GM12873 (cell line): ENCODE measurements at regions not wholly inside any gene's neighbourhood (a gene's known extent, or its start where the extent isn't known, plus 50 kb on each side); places are given as distances from the start of the nearest gene placed in this dataset.

ENCODE experiments used
- CTCF ChIP-seq: IDR thresholded peaks from 2 replicates; pipeline ENCODE4 v1.5.1; 2012; ENCODE audit warnings: low read depth, mild to moderate bottlenecking, moderate library complexity, low read length, control low read depth; ENCODE audit not compliant: insufficient read depth; ENCODE audit errors: missing control alignments

- no peak for TF ChIP-seq CTCF
Measured at GRCh38 chr16:8075271-8075670, 515.0 kb downstream of the TMEM114 start.

GRCh38 chr16:8070506-8070905, 519.8 kb downstream of the TMEM114 start:
- TF ChIP-seq CTCF = no peak

- TF ChIP-seq CTCF = no peak
Measured at GRCh38 chr16:8063159-8063558, 527.2 kb downstream of the TMEM114 start.

GRCh38 chr16:8062677-8063076, 527.6 kb downstream of the TMEM114 start:
- no peak for TF ChIP-seq CTCF

GRCh38 chr16:8055761-8056160, 534.5 kb downstream of the TMEM114 start:
- TF ChIP-seq CTCF = no peak

GRCh38 chr16:8053437-8053836, 536.9 kb downstream of the TMEM114 start:
- no peak for TF ChIP-seq CTCF

GRCh38 chr16:8048433-8048832, 541.9 kb downstream of the TMEM114 start:
- TF ChIP-seq CTCF = no peak
